Endothelial cell of umbilical vein (primary cell): ENCODE measurements at regions not wholly inside any gene's neighbourhood (a gene's known extent, or its start where the extent isn't known, plus 50 kb on each side); places are given as distances from the start of the nearest gene placed in this dataset.

Experiments used
- BruUV-seq: library from RNA; stranded (reverse); fragments of 400-500 nt; replicated peaks from 2 replicates; lab custom pipeline; 2021; lab: Mats Ljungman, UMichigan
- CTCF ChIA-PET: fragments of 300-600, 350-600 bp; sonication (Branson Sonifier 250); formaldehyde crosslinking; loops from one replicate; lab custom pipeline; 2021; ENCODE audit warnings: antibody characterized with exemption, inconsistent platforms; lab: Charles Lee
- POLR2A ChIA-PET: fragments of 300-600, 350-600 bp; sonication (Branson Sonifier 250); formaldehyde crosslinking; loops from one replicate; lab custom pipeline; 2021; ENCODE audit warnings: antibody characterized with exemption, inconsistent platforms; lab: Charles Lee
- DNase-seq: peaks from one replicate; pipeline ENCODE4 v3.0.0-alpha.2; 2011; ENCODE audit warnings: low read depth, low spot score
- FAIRE-seq: peaks from 2 replicates; lab custom pipeline; 2011; peaks lifted over from hg19 to GRCh38; lab: Jason Lieb, UNC
- H2AFZ ChIP-seq: 2 replicates; pipeline ENCODE4 v1.6.0; 2012; ENCODE audit warnings: low read depth, low read length, control low read depth, inconsistent platforms
- H3K27ac ChIP-seq: 2 replicates; pipeline ENCODE4 v1.5.1; 2011; ENCODE audit warnings: low read depth, mild to moderate bottlenecking, control low read depth, low read length, moderate library complexity; ENCODE audit not compliant: insufficient read depth
- H3K27me3 ChIP-seq, 2 experiments: 2 replicates each; pipeline versions ENCODE4 v1.6.0 to v1.6.1; 2011; ENCODE audit warnings: low read length in 2 of 2, mixed read lengths in 1 of 2; ENCODE audit not compliant: control insufficient read depth in 2 of 2, insufficient read depth in 2 of 2
- H3K36me3 ChIP-seq, 2 experiments: 2 replicates in 1 of 2; 3 replicates in 1 of 2; pipeline ENCODE4 v1.5.1; 2011; ENCODE audit warnings: low read length in 2 of 2, mild to moderate bottlenecking in 1 of 2, moderate library complexity in 1 of 2; ENCODE audit not compliant: control insufficient read depth in 2 of 2, insufficient read depth in 2 of 2; ENCODE audit errors: extremely low read depth in 1 of 2
- H3K4me1 ChIP-seq: 3 replicates; pipeline ENCODE4 v1.5.1; 2011; ENCODE audit warnings: mild to moderate bottlenecking, low read length; ENCODE audit not compliant: control insufficient read depth, insufficient read depth; ENCODE audit errors: extremely low read depth
- H3K4me2 ChIP-seq: 2 replicates; pipeline ENCODE4 v1.6.1; 2011; ENCODE audit warnings: low read length, control low read depth, mixed read lengths; ENCODE audit not compliant: insufficient read depth
- H3K4me3 ChIP-seq, 3 experiments: fragments of 200-600 bp in 1 of 3; sonication (generic), shearing (Covaris generic) in 1 of 3; replicated peaks in 1 of 3; 2 replicates each; pipeline ENCODE4 v1.5.1; 2011 to 2016; ENCODE audit warnings: control low read depth in 3 of 3, low read length in 3 of 3, mild to moderate bottlenecking in 2 of 3, inconsistent platforms in 1 of 3, low read depth in 1 of 3, moderate library complexity in 1 of 3; ENCODE audit not compliant: insufficient read depth in 1 of 3
- H3K79me2 ChIP-seq: 2 replicates; pipeline ENCODE4 v1.6.0; 2012; ENCODE audit warnings: low read length, inconsistent platforms; ENCODE audit not compliant: control insufficient read depth, insufficient read depth
- H3K9ac ChIP-seq: replicated peaks from 2 replicates; pipeline ENCODE3; 2011; ENCODE audit warnings: low read length, control low read depth; ENCODE audit not compliant: insufficient read depth; ENCODE audit errors: extremely low read depth
- H3K9me1 ChIP-seq: replicated peaks from 3 replicates; pipeline ENCODE4 v1.6.0; 2011; ENCODE audit warnings: mild to moderate bottlenecking, low read length; ENCODE audit not compliant: control insufficient read depth, insufficient read depth; ENCODE audit errors: extremely low read depth
- H3K9me3 ChIP-seq: replicated peaks from 2 replicates; pipeline ENCODE4 v1.5.1; 2012; ENCODE audit warnings: low read length, inconsistent platforms; ENCODE audit not compliant: control insufficient read depth, insufficient read depth
- H4K20me1 ChIP-seq: replicated peaks from 2 replicates; pipeline ENCODE3; 2011; ENCODE audit warnings: mild to moderate bottlenecking, low read length; ENCODE audit not compliant: control insufficient read depth, insufficient read depth; ENCODE audit errors: extremely low read depth
- CTCF ChIP-seq, 2 donors: IDR thresholded peaks; 1 replicate in 1 of 2; 2 replicates in 1 of 2; pipeline ENCODE4 v1.5.1; 2011; ENCODE audit warnings: low read length in 2 of 2, mild to moderate bottlenecking in 2 of 2, moderate library complexity in 2 of 2, control low read depth in 1 of 2, inconsistent platforms in 1 of 2, low read depth in 1 of 2; ENCODE audit not compliant: insufficient read depth in 1 of 2; ENCODE audit errors: extremely low read depth in 1 of 2
- EZH2 ChIP-seq: IDR thresholded peaks from 2 replicates; pipeline ENCODE4 v1.6.1; 2012; ENCODE audit warnings: borderline replicate concordance, low read depth, mild to moderate bottlenecking, moderate library complexity, low read length, inconsistent platforms; ENCODE audit not compliant: severe bottlenecking
- FOS ChIP-seq: IDR thresholded peaks from 2 replicates; pipeline ENCODE4 v1.6.1; 2011; ENCODE audit warnings: mild to moderate bottlenecking, low read length, moderate library complexity, borderline replicate concordance; ENCODE audit not compliant: insufficient read depth
- GATA2 ChIP-seq: IDR thresholded peaks from 2 replicates; pipeline ENCODE4 v1.7.0; 2011; ENCODE audit warnings: low read depth, mild to moderate bottlenecking, moderate library complexity, mixed read lengths, low read length; ENCODE audit not compliant: insufficient read length, insufficient read depth
- JUN ChIP-seq: IDR thresholded peaks from 2 replicates; pipeline ENCODE4 v1.6.1; 2011; ENCODE audit warnings: borderline replicate concordance, low read depth; ENCODE audit not compliant: insufficient read length, insufficient read depth
- MAX ChIP-seq: IDR thresholded peaks from 2 replicates; pipeline ENCODE4 v1.6.1; 2011; ENCODE audit not compliant: insufficient read depth, insufficient read length
- MYC ChIP-seq: IDR thresholded peaks from one replicate; pipeline ENCODE4 v1.6.1; 2011; ENCODE audit warnings: mild to moderate bottlenecking, low read depth, low read length
- POLR2A ChIP-seq: IDR thresholded peaks from 2 replicates; pipeline ENCODE4 v1.6.1; 2012; ENCODE audit warnings: low read depth, mild to moderate bottlenecking, control low read depth, low read length
- POLR2AphosphoS5 ChIP-seq: IDR thresholded peaks from 2 replicates; pipeline ENCODE4 v1.6.1; 2012; ENCODE audit warnings: low read depth, mild to moderate bottlenecking, control low read depth, low read length, moderate library complexity; ENCODE audit not compliant: insufficient read depth
- dilution Hi-C: fragments of 300-500 bp; cut with MboI; formaldehyde crosslinking; loops from one replicate; pipeline ENCODE4 v1.15.0; 2019; ENCODE audit warnings: low sequenced_read_pairs; ENCODE audit not compliant: extremely low pct_ligation_motif_present
- intact Hi-C: fragments of 100-400 bp; cut with micrococcal nuclease; formaldehyde crosslinking; loops from one replicate; pipeline ENCODE4 v1.10.0; 2022

- H3K9me1 ChIP-seq, result no peaks in the 10 kb centered on the region
- POLR2A ChIA-PET, result no interaction called here
- no peak overlapping the region for H3K9ac ChIP-seq
- no peaks in the 10 kb centered on the region for H3K4me1 ChIP-seq
- TF ChIP-seq JUN, result no peak
- TF ChIP-seq POLR2AphosphoS5, result no peak
- dilution Hi-C loops, result no loop called here
- no peak overlapping the region for H3K4me3 ChIP-seq
- H3K36me3 ChIP-seq, result no peaks in the 10 kb centered on the region
- no peak overlapping the region for H3K27ac ChIP-seq
- no peak for FAIRE-seq
- intact Hi-C loops, result no loop called here
- H3K4me2 ChIP-seq, result no peak overlapping the region
- BruUV-seq, result no TSS peak
- H4K20me1 ChIP-seq, result no peaks in the 10 kb centered on the region
- no peaks in the 10 kb centered on the region for H3K79me2 ChIP-seq
- H3K27me3 ChIP-seq, result peaks cover 0 to 7% of the 10 kb centered on the region in 2 experiments
- DNase-seq, result no peak
- no peaks in the 10 kb centered on the region for H3K9me3 ChIP-seq
- no peak overlapping the region for H2AFZ ChIP-seq
- CTCF ChIA-PET, result no interaction called here
Observed at GRCh38 chr14:53265025-53265424, 111.9 kb upstream of the DDHD1 start.

GRCh38 chr14:53260928-53261327, 107.8 kb upstream of the DDHD1 start:
- Histone ChIP-seq H2AFZ (no peak overlapping the region), H3K9ac (no peak overlapping the region), H3K79me2 (no peaks in the 10 kb centered on the region), H3K9me3 (no peaks in the 10 kb centered on the region), H3K27me3 (peaks cover 0 to 7% of the 10 kb centered on the region in 2 experiments), H4K20me1 (no peaks in the 10 kb centered on the region), H3K4me3 (no peak overlapping the region), H3K36me3 (no peaks in the 10 kb centered on the region), H3K4me1 (no peaks in the 10 kb centered on the region), H3K9me1 (no peaks in the 10 kb centered on the region), H3K4me2 (no peak overlapping the region), H3K27ac (no peak overlapping the region)
- dilution Hi-C loops (no loop called here), intact Hi-C loops (no loop called here)
- FAIRE-seq (no peak), DNase-seq (no peak)
- ChIA-PET CTCF (interaction anchor here (1.0 kb wide), 1 partner anchor 35 kb away, joined by 4 read pairs; no protein-coding TSS in a partner anchor), POLR2A (no interaction called here)
- BruUV-seq, result no TSS peak
- TF ChIP-seq MYC, result no peak
- no peak for TF ChIP-seq POLR2A
- no peak for TF ChIP-seq JUN
- TF ChIP-seq FOS, result no peak
- TF ChIP-seq MAX, result no peak
- no peak for TF ChIP-seq POLR2AphosphoS5
- no peak for TF ChIP-seq GATA2
- no peak for TF ChIP-seq EZH2
- TF ChIP-seq CTCF (IDR thresholded peaks at IDR 0.05; ENCODE audit: extremely low read depth in 1 of 2, insufficient read depth in 1 of 2, low read depth in 1 of 2, low read length in 2 of 2), result no peak
